ENCODE measurements at regions not wholly inside any gene's neighbourhood (a gene's known extent, or its start where the extent isn't known, plus 50 kb on each side); places are given as distances from the start of the nearest gene placed in this dataset.

- no peaks in the 10 kb centered on the region for H3K36me3 ChIP-seq (ENCODE audit: control insufficient read depth, insufficient read depth, low read length)
- FAIRE-seq (no peak), DNase-seq (ENCODE audit: extremely low read depth in 1 of 4, low spot score in 3 of 4) (no peak), ATAC-seq (no peak)
- H3K4me1 ChIP-seq (replicated peaks in 1 of 2; ENCODE audit: control insufficient read depth in 2 of 2, insufficient read depth in 2 of 2, low read length in 2 of 2), result no peaks in the 10 kb centered on the region
- H2AFZ ChIP-seq (ENCODE audit: low read depth, low read length), result no peak overlapping the region
- ChIA-PET POLR2A (no interaction called here), CTCF (ENCODE audit: low intra/inter-chr PET ratio) (no interaction called here)
- H3K27ac ChIP-seq (ENCODE audit: extremely low read depth, low read depth, low read length), result no peak overlapping the region
- intact Hi-C loops (cut with micrococcal nuclease), result no loop called here
- no peaks in the 10 kb centered on the region for H3K9me1 ChIP-seq (ENCODE audit: control insufficient read depth, insufficient read depth, low read length)
- no peaks in the 10 kb centered on the region for H3K27me3 ChIP-seq (ENCODE audit: control insufficient read depth in 2 of 2, insufficient read depth in 2 of 2, low read length in 2 of 2)
- no peak overlapping the region for H3K4me2 ChIP-seq (ENCODE audit: insufficient read depth, low read length)
- no peaks in the 10 kb centered on the region for H3K79me2 ChIP-seq (ENCODE audit: control insufficient read depth, insufficient read depth, low read length)
- no TSS peak for BruUV-seq (replicated peaks)
- in situ Hi-C loops (cut with MboI), result no loop called here
- H3K9me3 ChIP-seq (replicated peaks; ENCODE audit: control insufficient read depth, insufficient read depth, low read depth, low read length), result no peaks in the 10 kb centered on the region
- no peak overlapping the region for H3K9ac ChIP-seq (ENCODE audit: insufficient read depth in 1 of 2, low read depth in 2 of 2, low read length in 2 of 2)
- TF ChIP-seq, protein P1, sequence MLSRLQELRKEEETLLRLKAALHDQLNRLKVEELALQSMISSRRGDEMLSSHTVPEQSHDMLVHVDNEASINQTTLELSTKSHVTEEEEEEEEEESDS (CRISPR knock-in tag; IDR thresholded peaks at IDR 0.05), result no peak
- TF ChIP-seq ZNF780A (CRISPR knock-in tag; IDR thresholded peaks at IDR 0.05) (no peak), ATF4 (CRISPR knock-in tag; IDR thresholded peaks at IDR 0.05) (0 out of 2 replicates have a peak, but pooled peaks have one; percentile 36), RAD21 (CRISPR knock-in tag; conservative IDR thresholded peaks at IDR 0.05 in 1 of 2, IDR thresholded peaks at IDR 0.05 in 1 of 2) (no peak), CREB3 (tag; conservative IDR thresholded peaks at IDR 0.05; ENCODE audit: low read depth) (no peak)
- no peak overlapping the region for H3K4me3 ChIP-seq
- H4K20me1 ChIP-seq (replicated peaks; ENCODE audit: control insufficient read depth, insufficient read depth, low read length), result no peaks in the 10 kb centered on the region
Measured at GRCh38 chr1:198380275-198380674, 160.2 kb downstream of the ATP6V1G3 start.
